Central memory CD8-positive, alpha-beta T cell (primary cell): ENCODE measurements at regions not wholly inside any gene's neighbourhood (a gene's known extent, or its start where the extent isn't known, plus 50 kb on each side); places are given as distances from the start of the nearest gene placed in this dataset.

Source experiments
- ATAC-seq: fragments of 150-1000 bp; cut with Tn5 transposase; replicated peaks from 2 replicates; pipeline ENCODE4 v1.10.0; 2022; ENCODE audit warnings: mild to moderate bottlenecking, moderate FRiP score, moderate number of reproducible peaks; ENCODE audit not compliant: poor library complexity, severe bottlenecking; ENCODE audit errors: extremely low read depth
- DNase-seq, 2 donors: peaks; one replicate each; pipeline ENCODE4 v3.0.0; 2021; ENCODE audit warnings: low spot score in 2 of 2
- H3K27ac Mint-ChIP-seq: one replicate; pipeline ENCODE4 v1.8.0; 2022; ENCODE audit warnings: low read depth, mild to moderate bottlenecking, moderate library complexity, mixed read lengths
- H3K27me3 Mint-ChIP-seq: one replicate; pipeline ENCODE4 v1.8.0; 2022; ENCODE audit warnings: mixed read lengths
- H3K36me3 Mint-ChIP-seq: one replicate; pipeline ENCODE4 v1.8.0; 2022; ENCODE audit warnings: mild to moderate bottlenecking, moderate library complexity, mixed read lengths; ENCODE audit not compliant: insufficient read depth
- H3K4me1 Mint-ChIP-seq: one replicate; pipeline ENCODE4 v1.8.0; 2022; ENCODE audit warnings: mixed read lengths
- H3K4me3 Mint-ChIP-seq: one replicate; pipeline ENCODE4 v1.8.0; 2022; ENCODE audit warnings: mild to moderate bottlenecking, moderate library complexity, mixed read lengths
- H3K9me3 Mint-ChIP-seq: one replicate; pipeline ENCODE4 v1.8.0; 2022; ENCODE audit warnings: mixed read lengths

DNA sequence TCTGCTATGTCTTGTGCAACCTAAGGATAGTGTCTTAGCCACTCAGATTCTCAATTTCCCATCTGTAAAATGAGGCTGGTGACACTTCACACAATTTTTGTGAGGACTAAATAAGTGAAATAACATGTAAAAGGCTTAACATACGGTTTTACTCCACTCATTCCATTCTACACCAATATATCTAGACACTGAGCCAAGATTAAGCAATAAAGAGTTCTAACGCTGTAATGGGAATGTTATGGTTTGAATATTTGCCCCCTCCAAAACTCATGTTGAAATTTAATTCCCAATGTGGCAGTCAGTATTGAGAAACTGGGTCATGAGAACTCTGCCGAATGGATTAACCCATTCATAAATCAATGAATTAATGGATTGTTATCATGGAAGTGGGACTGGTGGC lies 301.0 kb downstream of the HACE1 start:
- no peaks in the 10 kb centered on the region for H3K27me3 Mint-ChIP-seq
- no peaks in the 10 kb centered on the region for H3K36me3 Mint-ChIP-seq
- no peaks in the 10 kb centered on the region for H3K9me3 Mint-ChIP-seq
- ATAC-seq (no peak), DNase-seq (no peak)
- no peaks in the 10 kb centered on the region for H3K4me1 Mint-ChIP-seq
- H3K27ac Mint-ChIP-seq = no peak overlapping the region
- no peak overlapping the region for H3K4me3 Mint-ChIP-seq

DNA sequence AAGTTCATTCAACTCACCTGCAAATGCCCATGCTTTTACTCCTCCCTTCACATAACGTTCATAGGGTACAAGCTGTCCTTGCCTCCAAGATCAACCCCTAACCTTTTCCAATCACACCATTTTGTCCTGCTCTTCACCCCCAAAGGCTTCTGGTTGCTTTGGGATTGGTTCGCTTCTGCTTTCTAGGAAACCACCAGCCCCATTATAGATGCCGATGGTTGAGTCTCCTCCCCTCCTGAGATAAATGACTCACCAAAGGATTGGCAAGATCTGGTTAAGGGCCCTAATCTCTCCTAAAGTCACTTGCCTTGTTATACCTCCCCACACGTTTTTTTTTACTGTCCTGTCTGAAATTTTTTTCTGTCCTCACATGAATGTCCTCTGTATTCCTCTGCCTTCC lies 311.4 kb downstream of the HACE1 start:
- DNase-seq = no peak
- H3K27me3 Mint-ChIP-seq = peaks cover 27% of the 10 kb centered on the region
- no peak for ATAC-seq

DNA sequence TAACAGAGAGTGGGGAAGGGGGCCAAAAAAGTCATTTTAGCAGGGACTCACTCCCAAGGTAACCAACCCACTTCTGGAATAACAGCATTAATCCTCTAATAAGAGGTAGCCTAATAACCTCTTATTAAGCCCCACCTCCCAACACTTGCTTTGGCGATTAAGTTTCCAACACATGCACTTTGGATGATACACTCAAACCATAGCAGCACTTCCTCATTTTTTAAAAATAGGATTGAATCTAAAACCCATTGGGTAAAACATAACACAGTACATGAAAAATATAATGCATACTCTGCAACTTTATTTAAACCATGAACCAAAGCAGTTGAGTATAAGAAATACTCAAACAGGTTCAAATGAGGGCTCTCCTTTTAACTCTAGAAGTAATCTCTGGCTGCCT lies 318.3 kb downstream of the HACE1 start:
- Mint-ChIP-seq H3K4me3 (no peak overlapping the region), H3K27ac (no peak overlapping the region), H3K27me3 (peaks cover 27% of the 10 kb centered on the region), H3K4me1 (no peaks in the 10 kb centered on the region), H3K9me3 (no peaks in the 10 kb centered on the region), H3K36me3 (no peaks in the 10 kb centered on the region)
- DNase-seq (no peak), ATAC-seq (no peak)

More for the DNA sequence above, 311.4 kb downstream of the HACE1 start:
- Mint-ChIP-seq H3K27ac (no peak overlapping the region), H3K4me1 (no peaks in the 10 kb centered on the region), H3K9me3 (no peaks in the 10 kb centered on the region), H3K4me3 (no peak overlapping the region), H3K36me3 (no peaks in the 10 kb centered on the region)

DNA sequence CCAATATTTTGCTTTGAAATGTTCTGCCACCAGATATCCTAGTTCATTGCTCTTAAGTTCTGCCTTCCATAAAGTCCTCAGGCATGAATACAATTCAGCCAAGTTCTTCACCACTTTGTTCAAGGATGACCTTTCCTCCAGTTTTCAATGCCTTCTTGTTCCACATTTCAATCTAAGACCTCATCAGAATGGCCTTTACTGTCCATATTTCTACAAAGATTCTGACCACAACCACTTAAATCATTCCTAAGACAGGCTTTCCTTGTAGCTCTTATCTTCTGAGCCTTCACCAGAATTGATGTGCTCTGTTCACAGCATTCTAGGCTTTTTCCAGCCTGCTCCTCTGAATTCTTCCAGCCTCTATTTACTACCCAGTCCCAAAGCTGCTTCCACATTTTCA lies 319.0 kb downstream of the HACE1 start:
- no peaks in the 10 kb centered on the region for H3K36me3 Mint-ChIP-seq
- no peak for DNase-seq

DNA sequence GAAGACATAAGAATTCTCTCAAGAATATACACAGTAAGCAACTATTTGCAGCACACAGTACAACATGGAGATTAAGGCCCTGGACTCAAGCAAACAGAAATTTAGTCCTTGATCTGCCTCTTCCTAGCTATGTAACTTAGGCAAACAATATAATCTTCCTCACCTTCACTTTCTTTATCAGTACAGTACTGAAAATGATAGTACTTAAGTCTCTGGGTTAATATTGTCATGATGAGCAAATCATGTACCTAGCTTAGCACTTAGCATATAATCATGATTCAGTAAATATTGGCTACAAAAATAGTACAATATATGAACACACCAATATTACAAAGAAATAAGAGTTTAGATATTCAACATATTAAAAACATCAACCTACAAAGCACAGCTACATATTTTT lies 320.5 kb downstream of the HACE1 start:
- H3K4me1 Mint-ChIP-seq = no peaks in the 10 kb centered on the region
- no peaks in the 10 kb centered on the region for H3K36me3 Mint-ChIP-seq
- no peak for ATAC-seq
- DNase-seq = no peak
- H3K4me3 Mint-ChIP-seq = no peak overlapping the region
- peaks cover 29% of the 10 kb centered on the region for H3K27me3 Mint-ChIP-seq
- no peaks in the 10 kb centered on the region for H3K9me3 Mint-ChIP-seq
- H3K27ac Mint-ChIP-seq = no peak overlapping the region

More for the DNA sequence above, 319.0 kb downstream of the HACE1 start:
- ATAC-seq = no peak
- Mint-ChIP-seq H3K27ac (no peak overlapping the region), H3K4me3 (no peak overlapping the region), H3K4me1 (no peaks in the 10 kb centered on the region), H3K27me3 (peaks cover 30% of the 10 kb centered on the region), H3K9me3 (no peaks in the 10 kb centered on the region)

DNA sequence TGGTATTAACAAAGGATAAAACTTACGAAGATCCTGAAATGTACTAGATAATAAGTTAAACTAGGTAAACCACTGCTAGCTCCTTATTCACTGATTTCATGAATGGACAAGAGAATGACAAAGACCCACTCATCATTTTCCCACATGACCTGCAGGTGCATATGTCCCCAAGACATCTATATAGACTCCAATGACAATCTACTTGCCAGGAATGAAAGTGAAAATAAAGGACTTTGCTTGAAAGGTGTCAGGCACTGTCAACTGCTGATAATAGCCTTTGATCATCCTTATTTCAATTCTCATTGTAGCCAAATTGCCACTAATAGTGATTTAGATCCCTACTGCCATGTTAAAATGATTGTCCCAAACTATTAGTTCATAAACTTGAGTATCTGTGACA lies 321.8 kb downstream of the HACE1 start:
- Mint-ChIP-seq H3K4me1 (no peaks in the 10 kb centered on the region), H3K36me3 (no peaks in the 10 kb centered on the region), H3K27ac (no peak overlapping the region), H3K9me3 (no peaks in the 10 kb centered on the region), H3K4me3 (no peak overlapping the region), H3K27me3 (peaks cover 30% of the 10 kb centered on the region)
- DNase-seq = no peak
- no peak for ATAC-seq

DNA sequence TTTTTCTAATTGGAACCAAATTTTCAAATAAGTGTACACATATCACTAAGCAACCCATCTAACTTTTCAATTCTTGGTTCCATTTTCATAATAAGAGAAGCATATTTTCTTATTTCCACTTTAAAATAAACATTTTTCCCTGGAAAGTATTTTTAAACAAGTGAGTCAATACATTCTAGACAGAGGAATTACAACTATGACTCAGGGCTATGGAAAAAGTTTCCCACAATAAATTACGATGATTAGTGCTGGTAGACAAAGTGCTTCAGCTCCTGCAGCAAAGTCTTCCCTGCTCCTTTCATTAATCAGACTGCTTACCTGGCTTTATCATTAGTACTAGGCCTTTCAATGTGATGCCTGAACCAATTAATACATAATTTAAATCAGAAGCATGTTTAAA lies 322.5 kb downstream of the HACE1 start:
- Mint-ChIP-seq H3K4me3 (no peak overlapping the region), H3K36me3 (no peaks in the 10 kb centered on the region), H3K27ac (no peak overlapping the region), H3K27me3 (peaks cover 30% of the 10 kb centered on the region), H3K4me1 (no peaks in the 10 kb centered on the region), H3K9me3 (no peaks in the 10 kb centered on the region)
- ATAC-seq (no peak), DNase-seq (no peak)

DNA sequence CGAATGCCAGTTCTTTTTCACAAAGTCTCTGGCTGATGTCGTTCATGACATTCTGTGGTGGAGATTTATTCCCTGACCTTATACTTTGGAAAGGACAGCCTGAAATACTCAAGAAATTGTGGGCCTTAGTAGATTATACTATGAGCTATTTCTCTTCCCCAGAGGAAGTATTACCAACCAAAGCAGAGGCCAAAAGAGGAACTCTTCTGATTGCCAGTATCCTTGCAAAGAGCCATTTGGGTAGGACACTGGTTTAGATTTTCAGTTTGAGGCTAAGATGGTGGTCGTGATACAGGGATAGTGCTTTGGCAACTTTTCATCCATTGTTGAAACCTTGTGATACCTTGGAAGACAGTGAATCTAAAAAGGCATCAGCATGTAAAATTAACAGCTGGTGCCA lies 327.3 kb downstream of the HACE1 start:
- no peak overlapping the region for H3K4me3 Mint-ChIP-seq
- no peaks in the 10 kb centered on the region for H3K36me3 Mint-ChIP-seq
- no peaks in the 10 kb centered on the region for H3K4me1 Mint-ChIP-seq
- no peaks in the 10 kb centered on the region for H3K9me3 Mint-ChIP-seq
- no peak overlapping the region for H3K27ac Mint-ChIP-seq
- DNase-seq (no peak), ATAC-seq (no peak)
- peaks cover 48% of the 10 kb centered on the region for H3K27me3 Mint-ChIP-seq

DNA sequence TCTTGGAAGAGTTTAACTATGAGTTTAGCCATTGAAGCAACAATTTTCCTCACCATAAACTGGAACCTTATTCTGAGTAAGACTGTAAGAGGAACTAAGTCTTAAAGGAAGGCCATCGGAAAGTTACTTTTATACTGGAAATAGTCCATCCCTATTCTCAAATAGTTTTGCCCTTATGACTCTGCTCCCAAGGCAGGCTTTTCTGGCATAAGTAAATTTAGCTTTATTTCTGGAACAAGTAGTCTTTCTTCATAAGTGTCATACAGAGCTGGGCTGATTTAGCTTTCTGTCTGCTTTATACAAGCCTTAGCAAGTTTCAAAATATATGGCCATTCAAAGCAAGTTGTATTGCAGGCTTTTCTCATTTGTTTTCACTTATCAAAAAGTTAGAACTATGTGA lies 328.1 kb downstream of the HACE1 start:
- peaks cover 56% of the 10 kb centered on the region for H3K27me3 Mint-ChIP-seq
- ATAC-seq = no peak
- no peak overlapping the region for H3K4me3 Mint-ChIP-seq
- no peak overlapping the region for H3K27ac Mint-ChIP-seq
- H3K4me1 Mint-ChIP-seq = no peaks in the 10 kb centered on the region
- DNase-seq = no peak
- no peaks in the 10 kb centered on the region for H3K36me3 Mint-ChIP-seq
- H3K9me3 Mint-ChIP-seq = no peaks in the 10 kb centered on the region

DNA sequence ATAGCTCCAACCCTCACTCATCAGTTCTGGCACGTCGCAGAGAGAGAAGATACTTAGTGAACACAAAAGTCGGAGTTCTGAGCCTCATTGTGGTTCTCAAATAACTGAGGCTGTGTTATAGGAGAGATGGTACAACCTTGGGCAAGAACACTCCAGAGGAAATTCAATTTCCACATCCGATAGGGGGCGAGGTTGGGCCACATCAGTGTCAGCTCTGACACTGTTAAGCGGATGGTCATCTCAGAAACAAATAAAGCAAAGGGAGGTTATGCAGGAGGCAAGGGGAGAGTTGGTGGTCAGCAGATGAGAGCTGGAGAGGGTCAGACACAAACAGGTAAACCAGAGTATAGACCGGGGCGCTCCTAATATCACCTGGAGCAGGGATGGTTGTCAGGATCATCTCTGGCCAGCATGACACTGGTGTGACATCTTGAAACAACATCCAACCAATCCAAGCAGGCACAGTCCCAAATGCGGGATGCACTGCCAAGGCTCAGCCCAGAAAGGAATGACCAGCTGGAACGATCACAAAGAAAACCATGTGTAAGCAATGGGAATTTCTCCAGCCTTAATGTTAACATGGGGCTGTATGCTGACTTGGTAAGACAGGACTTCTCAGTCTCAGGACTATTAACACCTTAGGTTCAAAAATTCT lies 331.8 kb downstream of the HACE1 start:
- Mint-ChIP-seq H3K4me1 (no peaks in the 10 kb centered on the region), H3K4me3 (no peak overlapping the region), H3K9me3 (no peaks in the 10 kb centered on the region), H3K36me3 (no peaks in the 10 kb centered on the region), H3K27ac (no peak overlapping the region), H3K27me3 (peaks cover 36% of the 10 kb centered on the region)
- no peak for ATAC-seq
- no peak for DNase-seq

DNA sequence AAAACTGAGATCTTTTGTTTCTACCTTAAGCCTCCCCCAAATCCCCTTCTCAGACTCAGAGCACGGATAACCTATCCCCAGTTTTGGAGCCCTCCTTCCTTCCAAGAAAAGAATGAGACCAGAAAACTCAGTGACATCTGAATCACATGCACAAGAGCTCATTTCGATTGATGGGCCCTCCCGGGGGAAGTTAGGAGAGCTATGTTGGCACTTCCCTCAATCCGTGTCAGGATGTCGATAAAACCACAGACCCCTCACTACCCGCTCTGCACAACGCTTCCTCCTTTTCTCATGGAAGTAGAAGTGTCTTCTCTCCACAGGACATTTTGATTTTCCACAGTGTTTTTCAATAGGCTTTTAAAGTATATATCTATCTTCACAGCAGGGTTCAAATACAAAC lies 332.4 kb downstream of the HACE1 start:
- DNase-seq (no peak), ATAC-seq (no peak)
- peaks cover 36% of the 10 kb centered on the region for H3K27me3 Mint-ChIP-seq
- H3K4me3 Mint-ChIP-seq = no peak overlapping the region
- H3K9me3 Mint-ChIP-seq = no peaks in the 10 kb centered on the region
- no peaks in the 10 kb centered on the region for H3K4me1 Mint-ChIP-seq
- no peak overlapping the region for H3K27ac Mint-ChIP-seq
- no peaks in the 10 kb centered on the region for H3K36me3 Mint-ChIP-seq

DNA sequence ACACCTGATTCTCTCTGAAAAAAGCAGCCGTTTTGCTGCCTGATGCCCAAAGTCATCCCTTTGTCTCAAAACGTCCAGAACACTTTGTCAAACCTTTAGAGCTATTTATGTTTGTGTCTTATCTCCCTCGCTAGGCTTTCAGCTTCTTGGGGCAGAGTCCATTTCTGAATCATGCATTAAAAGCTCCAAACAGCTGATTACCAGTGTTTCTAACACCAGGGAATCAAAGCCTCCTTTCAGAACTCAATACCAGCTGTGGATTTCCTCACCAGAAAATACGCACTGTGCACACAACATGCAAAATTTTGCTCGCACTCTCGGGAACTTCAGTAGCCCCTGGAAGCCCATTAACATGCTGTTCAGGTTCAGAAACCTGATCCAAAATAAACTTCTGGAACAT lies 333.3 kb downstream of the HACE1 start:
- Mint-ChIP-seq H3K4me3 (no peak overlapping the region), H3K27ac (no peak overlapping the region), H3K9me3 (no peaks in the 10 kb centered on the region), H3K4me1 (no peaks in the 10 kb centered on the region), H3K27me3 (peaks cover 36% of the 10 kb centered on the region), H3K36me3 (no peaks in the 10 kb centered on the region)
- DNase-seq (no peak), ATAC-seq (no peak)

DNA sequence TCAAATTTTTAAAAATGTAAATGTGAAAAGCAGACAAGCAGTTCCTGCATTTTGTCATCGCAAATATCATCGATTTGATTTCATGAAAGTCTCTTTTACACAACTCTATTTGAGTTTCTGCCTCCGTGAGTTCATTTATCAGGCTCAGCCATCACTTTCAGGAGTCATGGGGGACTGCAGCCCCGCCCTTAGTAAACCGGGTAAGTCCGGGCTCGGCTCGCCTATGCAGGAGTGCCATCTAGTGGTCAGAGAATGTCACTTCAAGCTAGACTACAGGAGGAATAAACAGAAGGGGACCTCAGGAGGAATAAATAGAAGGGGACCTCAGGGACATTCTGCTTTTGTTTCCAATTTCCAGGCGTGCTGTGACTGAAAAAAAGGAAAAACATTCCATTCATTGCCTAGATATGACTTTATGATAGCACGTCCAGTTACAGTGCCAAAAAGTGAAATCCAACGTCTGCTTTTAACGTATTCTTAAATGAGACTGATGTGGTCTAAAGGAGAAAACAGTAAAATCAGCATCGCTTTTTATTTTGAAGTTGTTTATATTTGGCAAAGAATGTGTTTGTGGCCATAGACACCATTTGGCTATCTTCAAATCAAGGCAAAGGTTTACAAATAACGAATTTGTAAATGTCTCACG lies 333.9 kb downstream of the HACE1 start:
- ATAC-seq = peak; percentile 77
- H3K27ac Mint-ChIP-seq = no peak overlapping the region
- H3K4me1 Mint-ChIP-seq = no peaks in the 10 kb centered on the region

More for the DNA sequence above, 333.9 kb downstream of the HACE1 start:
- Mint-ChIP-seq H3K36me3 (no peaks in the 10 kb centered on the region), H3K27me3 (peaks cover 36% of the 10 kb centered on the region), H3K9me3 (no peaks in the 10 kb centered on the region), H3K4me3 (peak overlapping the region; percentile 40)
- peak; percentile 17 to 42 for DNase-seq
